HG03442 (cell line): ENCODE measurements at regions not wholly inside any gene's neighbourhood (a gene's known extent, or its start where the extent isn't known, plus 50 kb on each side); places are given as distances from the start of the nearest gene placed in this dataset.
"Not testable (repeated sequence)": the region's sequence is repeated elsewhere in the genome, so short reads cannot be mapped to it uniquely, and the experiment has no call there.

ENCODE experiments used
- ATAC-seq: cut with Tn5 transposase; IDR thresholded peaks from one replicate; pipeline ENCODE4 v1.9.1; 2021; ENCODE audit warnings: mild to moderate bottlenecking, moderate library complexity; ENCODE audit not compliant: unreplicated experiment

DNA sequence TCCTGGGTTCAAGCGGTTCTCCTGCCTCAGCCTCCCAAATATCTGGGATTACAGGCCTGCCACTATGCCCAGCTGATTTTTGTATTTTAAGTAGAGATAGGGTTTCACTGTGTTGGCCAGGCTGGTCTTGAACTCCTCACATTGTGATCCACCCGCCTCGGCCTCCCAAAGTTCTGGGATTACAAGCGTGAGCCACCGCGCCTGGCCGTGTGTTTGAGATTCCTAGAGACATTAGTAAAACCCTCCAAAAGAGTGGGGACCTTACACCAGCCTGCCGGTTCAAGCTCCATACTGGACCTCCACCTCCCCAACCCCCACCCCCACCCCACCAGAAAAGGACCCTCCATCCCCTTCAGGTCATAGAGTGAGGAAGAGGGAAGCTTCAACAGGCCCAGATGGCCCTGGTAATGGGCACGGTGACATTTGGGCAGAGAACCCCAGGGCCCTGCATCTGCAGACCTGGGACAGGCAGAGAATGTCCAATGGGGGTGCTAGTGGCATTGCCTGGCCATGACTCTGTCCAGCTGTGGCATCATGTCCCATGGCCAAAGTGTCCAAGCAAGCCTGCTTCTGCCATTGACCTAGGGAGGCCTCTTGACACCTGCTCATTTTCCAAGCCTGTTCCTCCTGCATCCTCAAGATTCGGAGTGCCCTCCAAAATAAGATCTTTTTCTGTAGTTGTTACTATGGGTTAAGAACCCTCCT lies 108.9 kb upstream of the KLF13 start:
- no peak for ATAC-seq

- no peak for ATAC-seq
Measured at GRCh38 chr15:31219221-31219620, 107.4 kb upstream of the KLF13 start.

DNA sequence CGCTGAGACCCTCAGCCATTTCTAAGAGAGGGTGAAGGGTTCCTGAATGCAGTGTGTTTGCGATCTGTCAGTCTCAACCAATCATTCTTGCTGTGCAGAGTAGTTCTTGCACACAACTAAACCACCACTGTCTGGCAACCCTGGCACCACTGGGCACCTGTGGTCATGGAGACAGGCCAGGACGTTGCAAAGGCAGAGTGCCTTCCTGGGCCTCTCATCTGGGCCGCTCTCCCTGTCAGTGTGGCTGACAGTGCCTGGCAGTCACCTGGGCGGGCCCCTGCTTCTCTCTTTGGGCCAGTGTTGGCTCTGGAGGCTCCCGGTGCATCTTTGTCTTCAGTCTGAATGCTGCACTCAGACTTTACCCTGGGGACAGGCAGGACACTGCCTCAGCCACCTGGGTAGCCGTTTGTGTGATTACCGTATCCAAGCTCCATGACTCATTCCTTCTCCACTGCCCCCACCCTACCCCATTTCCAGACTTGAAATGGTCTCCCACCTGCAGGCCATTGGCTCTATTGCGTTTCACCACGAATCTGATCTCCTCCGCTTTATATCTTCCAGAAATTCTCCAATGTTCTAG lies 104.6 kb upstream of the KLF13 start:
- ATAC-seq: no peak

DNA sequence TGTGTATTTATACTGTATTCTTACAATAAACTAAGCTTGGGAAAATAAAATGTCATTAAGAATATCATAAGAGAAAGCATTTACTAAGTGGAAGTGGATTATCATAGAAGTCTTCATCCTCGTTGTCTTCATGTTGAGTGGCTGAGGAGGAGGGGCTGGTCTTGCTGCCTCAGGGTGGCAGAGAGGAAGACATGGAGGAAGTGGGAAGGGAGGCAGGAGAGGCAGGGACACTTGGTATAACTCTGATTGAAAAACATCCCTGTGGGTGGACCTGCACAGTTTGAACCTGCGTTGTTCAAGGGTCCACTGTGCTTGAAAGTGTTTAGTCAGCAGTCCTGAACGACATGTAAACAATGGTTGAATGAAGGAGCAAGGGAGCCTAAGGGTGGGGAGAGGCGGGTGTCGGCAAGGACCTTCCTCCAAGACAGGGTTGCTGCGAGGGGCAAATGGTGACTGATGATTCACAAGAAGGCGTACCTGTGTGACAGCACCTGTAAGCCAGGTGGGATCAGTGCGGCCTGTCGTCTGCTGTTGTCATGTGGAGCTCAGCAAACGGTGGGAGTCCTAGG lies 103.8 kb upstream of the KLF13 start:
- ATAC-seq: no peak

DNA sequence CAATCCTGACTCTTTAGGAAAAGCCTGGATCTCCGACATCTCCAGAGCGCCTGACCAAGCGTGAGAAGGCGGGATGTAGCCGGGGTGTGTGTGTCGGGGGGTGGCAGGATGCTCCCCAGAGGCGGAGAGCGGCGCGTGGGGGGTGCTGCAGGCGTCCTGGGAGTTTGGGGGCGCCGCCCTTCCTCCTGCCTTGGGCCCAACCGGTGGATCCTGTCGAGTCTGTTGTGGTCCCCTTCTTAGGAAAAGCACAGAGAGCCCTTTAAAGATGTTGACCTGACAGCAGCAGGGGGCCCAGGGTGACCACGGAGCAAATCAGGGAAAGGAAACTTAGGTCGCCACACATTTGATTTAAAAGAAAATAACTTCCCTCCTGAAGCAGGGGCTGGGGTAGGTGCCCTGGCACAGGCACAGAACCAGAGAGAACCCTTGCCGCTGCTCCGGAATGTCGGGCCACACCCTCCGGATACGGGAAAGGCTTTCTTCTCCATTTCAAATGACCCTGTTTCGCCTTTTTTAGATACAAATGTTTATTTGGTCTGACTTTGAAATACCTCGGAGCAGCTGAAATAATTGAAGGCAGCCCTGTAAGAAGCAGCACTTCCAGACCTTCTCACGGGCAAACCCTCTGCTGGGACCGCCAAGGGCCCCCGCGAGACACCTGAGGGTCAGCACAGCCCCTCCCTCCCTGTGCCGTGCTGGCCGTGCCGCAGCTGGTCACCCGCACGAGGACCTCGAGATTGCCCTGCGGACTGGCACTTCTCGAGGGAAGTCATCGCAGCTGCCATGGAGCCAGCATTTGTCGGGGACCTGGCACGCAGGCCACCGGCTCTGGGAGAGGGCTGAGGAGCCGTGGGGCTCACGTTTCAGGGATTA lies 102.9 kb upstream of the KLF13 start:
- no peak for ATAC-seq

DNA sequence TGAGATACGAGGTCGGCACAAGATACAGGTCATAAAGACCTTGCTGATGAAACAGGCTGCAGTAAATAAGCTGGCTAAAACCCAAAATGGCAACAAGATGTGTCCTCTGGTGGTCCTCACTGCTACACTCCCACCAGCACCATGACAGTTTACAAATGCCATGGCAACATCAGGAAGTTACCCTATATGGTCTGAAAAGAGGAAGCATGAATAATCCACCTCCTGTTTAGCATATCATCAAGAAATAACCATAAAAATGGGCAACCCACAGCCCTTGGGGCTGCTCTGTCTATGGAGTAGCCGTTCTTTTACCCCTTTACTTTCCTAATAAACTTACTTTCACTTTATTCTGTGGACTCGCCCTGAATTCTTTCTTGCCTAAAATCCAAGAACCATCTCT lies 102.0 kb upstream of the KLF13 start:
- not testable (repeated sequence) for ATAC-seq

DNA sequence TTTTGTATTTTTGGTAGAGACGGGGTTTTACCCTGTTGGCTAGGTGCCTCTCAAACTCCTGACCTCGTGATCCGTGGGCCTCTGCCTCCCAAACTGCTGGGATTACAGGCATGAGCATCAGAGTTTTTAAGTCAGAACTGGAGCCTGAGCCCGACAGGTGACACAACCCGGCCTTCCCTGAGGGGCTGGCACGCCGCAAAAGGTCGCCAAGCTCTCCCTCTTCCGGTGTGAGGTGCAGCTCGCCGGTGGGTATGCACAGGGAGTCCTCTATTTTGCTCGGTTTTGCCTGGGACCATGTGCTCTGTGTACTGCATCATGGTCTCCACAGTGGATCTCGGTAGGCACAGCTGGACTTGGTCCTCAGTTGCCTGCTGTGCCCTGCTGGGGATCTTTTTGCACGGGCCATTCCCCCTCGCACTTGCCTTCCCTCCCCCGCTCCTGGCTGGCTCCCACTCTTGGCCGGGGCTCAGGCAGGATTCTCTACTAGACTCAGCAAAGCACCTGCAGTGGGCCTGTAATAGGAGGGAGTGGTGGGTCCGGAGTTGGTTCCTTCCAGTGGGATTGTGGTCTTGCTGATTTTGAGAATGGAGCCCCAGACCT lies 101.2 kb upstream of the KLF13 start:
- no peak for ATAC-seq

GRCh38 chr15:31226021-31226420 lies 100.6 kb upstream of the KLF13 start:
- no peak for ATAC-seq

DNA sequence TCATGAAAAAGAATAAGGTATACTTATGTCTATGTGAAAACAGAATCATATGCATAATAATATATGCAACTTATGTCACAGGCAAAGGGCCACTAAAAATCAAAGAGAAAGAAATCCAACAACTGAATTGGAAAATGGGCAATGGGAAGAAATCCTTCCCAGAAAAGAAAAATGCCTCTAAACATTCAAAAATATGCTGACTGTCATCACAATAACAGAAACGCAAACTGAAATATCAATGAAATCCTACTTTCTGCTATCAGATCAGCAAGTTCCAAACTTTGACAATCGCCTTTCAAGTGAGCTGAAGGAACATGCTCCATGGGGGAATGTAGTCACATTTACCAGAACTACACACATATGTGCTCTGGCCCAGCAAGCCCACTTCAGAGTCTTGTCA lies 99.4 kb upstream of the KLF13 start:
- ATAC-seq: no peak

- no peak for ATAC-seq
Measured at GRCh38 chr15:31228011-31228484, 98.6 kb upstream of the KLF13 start.

GRCh38 chr15:31228980-31229826 lies 97.4 kb upstream of the KLF13 start:
- ATAC-seq: peak; percentile 60

- ATAC-seq: peak; percentile 82
Measured at GRCh38 chr15:31230630-31231485, 95.8 kb upstream of the KLF13 start.

GRCh38 chr15:31234815-31235214 lies 91.8 kb upstream of the KLF13 start:
- no peak for ATAC-seq

DNA sequence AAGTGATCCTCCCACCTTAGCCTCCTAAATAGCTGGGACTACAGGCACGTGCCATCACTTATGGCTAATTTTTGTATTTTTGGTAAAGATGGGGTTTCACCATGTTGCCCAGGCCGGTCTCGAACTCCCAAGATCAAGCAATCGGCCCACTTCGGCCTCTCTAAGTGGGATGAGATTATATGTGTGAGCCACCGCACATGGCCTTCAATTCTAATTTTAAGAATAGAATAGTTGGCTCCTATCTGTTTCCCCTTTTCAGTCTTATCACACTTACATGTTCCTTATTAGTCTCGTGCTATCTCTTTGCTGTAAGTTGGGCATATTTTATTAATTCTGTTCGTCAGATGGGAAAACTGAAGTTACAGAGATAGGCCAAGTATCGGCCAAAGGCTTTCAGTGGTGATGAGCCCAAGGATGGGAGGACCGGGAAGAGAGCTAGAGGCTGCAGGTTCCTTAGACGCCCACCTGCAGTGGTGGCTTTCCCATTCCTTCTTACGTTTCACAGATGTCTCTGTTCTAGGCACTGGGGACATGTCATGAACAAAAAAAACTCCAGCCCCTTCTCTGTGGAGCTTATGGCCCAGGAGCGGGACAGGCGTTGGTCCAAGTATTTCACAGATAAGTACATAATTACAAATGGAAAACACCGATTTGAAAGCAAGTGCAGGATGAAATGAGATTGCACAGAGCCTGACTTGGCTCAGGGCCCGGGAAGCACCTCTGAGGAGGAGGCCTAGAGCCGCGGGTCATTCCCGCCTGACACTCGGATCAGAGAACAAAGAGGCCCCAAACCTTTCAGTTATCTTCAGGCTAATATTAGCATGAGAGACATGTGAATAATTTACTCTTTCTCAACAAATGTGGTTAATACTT lies 91.1 kb upstream of the KLF13 start:
- ATAC-seq: peak; percentile 32

DNA sequence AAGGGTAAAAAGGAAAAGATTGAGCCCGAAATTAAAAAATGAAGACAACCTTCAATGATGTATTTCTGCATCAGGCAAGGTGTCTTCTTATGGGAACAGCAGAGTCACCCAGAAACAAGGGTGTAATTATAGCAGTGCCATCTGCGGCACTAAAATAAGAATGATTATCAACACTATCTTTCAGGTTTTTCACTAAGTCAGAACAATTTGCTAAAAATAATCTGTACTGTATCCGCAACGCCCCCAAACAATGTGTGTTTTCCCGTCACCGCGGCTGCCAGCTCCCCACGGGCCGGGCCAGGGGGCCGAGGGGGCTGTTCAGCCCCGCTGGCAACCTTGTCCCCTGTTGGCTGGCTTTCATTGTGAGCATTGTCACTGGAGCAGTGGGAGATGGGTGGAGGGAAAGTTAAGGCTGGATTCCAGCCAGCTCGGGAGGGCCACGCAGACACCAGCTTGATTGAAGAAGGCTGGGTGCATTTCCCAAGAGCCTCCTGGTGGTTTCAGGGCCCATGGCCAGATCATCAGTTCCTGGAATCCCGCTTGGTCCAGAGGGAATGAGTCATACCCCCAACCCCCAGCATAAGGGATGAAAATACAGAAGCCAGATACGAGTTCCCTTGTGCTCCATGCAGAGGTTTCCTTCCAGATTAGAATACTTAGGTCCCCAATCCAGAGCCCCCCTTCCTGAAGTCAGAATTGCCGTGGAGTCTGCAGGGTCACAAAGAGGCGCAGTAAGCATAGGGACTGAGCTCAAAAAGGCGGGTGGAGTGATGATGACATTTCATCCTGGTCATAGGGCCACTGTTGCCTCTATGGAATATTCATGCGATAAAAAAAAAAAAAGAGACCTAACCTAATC lies 90.2 kb upstream of the KLF13 start:
- ATAC-seq: peak; percentile 58

DNA sequence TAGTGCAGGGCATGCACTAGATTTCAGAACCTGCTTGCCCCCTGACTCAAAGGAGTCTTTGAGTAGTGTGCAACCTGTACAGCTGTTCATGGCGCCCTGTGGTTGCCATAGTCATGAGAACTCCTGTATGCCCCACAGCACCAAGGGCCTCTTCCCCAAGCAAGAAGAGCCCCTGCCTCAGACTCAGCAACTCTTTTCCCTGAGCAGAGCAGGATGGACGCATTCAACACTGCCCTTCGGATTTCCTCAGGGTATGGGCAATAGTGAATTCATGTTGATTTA lies 89.7 kb upstream of the KLF13 start:
- no peak for ATAC-seq

GRCh38 chr15:31238906-31239305 lies 87.7 kb upstream of the KLF13 start:
- no peak for ATAC-seq

GRCh38 chr15:31239409-31239808 lies 87.2 kb upstream of the KLF13 start:
- ATAC-seq: no peak
